Lower lobe of right lung (tissue), 2 donors: ENCODE measurements at regions not wholly inside any gene's neighbourhood (a gene's known extent, or its start where the extent isn't known, plus 50 kb on each side); places are given as distances from the start of the nearest gene placed in this dataset.

Experiments used
- ATAC-seq, 2 donors: fragments of 200-7000 bp; cut with Tn5 transposase; one replicate each; pipeline ENCODE4 v1.9.1; 2020 to 2022; ENCODE audit warnings: mild to moderate bottlenecking in 2 of 2, moderate library complexity in 2 of 2
- DNase-seq: peaks from one replicate; pipeline ENCODE4 v3.0.0-alpha.2; 2020
- H3K27ac ChIP-seq: fragments of 200-600 bp; one replicate; pipeline ENCODE4 v1.8.0; 2022
- H3K27me3 ChIP-seq: fragments of 200-600 bp; one replicate; pipeline ENCODE4 v1.8.0; 2022; ENCODE audit warnings: low read depth
- H3K36me3 ChIP-seq: fragments of 200-600 bp; one replicate; pipeline ENCODE4 v1.8.0; 2022; ENCODE audit warnings: mild to moderate bottlenecking
- H3K4me1 ChIP-seq: fragments of 200-600 bp; one replicate; pipeline ENCODE4 v1.8.0; 2022
- H3K4me3 ChIP-seq: fragments of 200-600 bp; one replicate; pipeline ENCODE4 v1.8.0; 2022; ENCODE audit warnings: mild to moderate bottlenecking
- H3K9me3 ChIP-seq: fragments of 200-600 bp; one replicate; pipeline ENCODE4 v1.8.0; 2022
- intact Hi-C: fragments of 100-400 bp; cut with DNase I; formaldehyde crosslinking; loops from one replicate; pipeline ENCODE4 v1.11.0; 2022
- TF ChIP-seq, protein P1 (sequence below): fragments of 200-600 bp; IDR thresholded peaks from one replicate; pipeline ENCODE4 v1.8.0; 2022; ENCODE audit warnings: antibody characterized with exemption, mild to moderate bottlenecking
- donor health status: DM: no; HTN: yes; CAD: no; lungs with severe emphysema.

DNA sequence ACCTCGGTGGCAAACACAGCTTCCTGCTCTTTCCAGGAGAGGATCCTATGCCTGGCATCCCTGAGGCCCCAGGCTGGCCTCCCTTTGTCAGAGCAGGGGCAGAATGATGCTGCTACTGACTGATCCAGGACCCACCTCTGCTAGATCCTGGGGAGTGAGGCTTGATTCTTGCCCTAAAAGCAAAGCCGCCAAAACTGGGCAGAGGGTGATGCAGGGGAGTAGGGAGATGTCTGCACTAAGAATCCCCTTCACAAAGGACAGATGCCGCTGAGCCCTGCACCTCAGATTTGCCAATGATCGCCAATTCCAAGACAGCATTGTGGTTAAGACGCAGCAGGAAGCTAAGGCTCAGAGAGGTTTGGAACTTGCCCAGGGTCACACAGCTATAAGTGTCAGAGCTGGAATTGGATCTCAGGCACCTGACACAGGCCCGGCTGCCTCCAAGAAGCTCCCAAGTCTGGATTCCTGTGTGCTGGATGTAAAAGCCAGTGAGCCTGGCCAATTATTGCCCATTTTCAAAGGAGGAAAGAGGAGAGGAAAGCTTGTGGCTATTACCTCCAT, 60.7 kb upstream of the TNRC6C start:
- H3K4me1 ChIP-seq: no peaks in the 10 kb centered on the region
- TF ChIP-seq, protein P1, sequence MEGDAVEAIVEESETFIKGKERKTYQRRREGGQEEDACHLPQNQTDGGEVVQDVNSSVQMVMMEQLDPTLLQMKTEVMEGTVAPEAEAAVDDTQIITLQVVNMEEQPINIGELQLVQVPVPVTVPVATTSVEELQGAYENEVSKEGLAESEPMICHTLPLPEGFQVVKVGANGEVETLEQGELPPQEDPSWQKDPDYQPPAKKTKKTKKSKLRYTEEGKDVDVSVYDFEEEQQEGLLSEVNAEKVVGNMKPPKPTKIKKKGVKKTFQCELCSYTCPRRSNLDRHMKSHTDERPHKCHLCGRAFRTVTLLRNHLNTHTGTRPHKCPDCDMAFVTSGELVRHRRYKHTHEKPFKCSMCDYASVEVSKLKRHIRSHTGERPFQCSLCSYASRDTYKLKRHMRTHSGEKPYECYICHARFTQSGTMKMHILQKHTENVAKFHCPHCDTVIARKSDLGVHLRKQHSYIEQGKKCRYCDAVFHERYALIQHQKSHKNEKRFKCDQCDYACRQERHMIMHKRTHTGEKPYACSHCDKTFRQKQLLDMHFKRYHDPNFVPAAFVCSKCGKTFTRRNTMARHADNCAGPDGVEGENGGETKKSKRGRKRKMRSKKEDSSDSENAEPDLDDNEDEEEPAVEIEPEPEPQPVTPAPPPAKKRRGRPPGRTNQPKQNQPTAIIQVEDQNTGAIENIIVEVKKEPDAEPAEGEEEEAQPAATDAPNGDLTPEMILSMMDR: no peak
- H3K4me3 ChIP-seq: no peak overlapping the region
- ATAC-seq (no peak), DNase-seq (no peak)
- intact Hi-C loops: no loop called here
- H3K27ac ChIP-seq: no peak overlapping the region
- peaks cover 7% of the 10 kb centered on the region for H3K27me3 ChIP-seq
- H3K36me3 ChIP-seq: no peaks in the 10 kb centered on the region
- H3K9me3 ChIP-seq: no peaks in the 10 kb centered on the region

DNA sequence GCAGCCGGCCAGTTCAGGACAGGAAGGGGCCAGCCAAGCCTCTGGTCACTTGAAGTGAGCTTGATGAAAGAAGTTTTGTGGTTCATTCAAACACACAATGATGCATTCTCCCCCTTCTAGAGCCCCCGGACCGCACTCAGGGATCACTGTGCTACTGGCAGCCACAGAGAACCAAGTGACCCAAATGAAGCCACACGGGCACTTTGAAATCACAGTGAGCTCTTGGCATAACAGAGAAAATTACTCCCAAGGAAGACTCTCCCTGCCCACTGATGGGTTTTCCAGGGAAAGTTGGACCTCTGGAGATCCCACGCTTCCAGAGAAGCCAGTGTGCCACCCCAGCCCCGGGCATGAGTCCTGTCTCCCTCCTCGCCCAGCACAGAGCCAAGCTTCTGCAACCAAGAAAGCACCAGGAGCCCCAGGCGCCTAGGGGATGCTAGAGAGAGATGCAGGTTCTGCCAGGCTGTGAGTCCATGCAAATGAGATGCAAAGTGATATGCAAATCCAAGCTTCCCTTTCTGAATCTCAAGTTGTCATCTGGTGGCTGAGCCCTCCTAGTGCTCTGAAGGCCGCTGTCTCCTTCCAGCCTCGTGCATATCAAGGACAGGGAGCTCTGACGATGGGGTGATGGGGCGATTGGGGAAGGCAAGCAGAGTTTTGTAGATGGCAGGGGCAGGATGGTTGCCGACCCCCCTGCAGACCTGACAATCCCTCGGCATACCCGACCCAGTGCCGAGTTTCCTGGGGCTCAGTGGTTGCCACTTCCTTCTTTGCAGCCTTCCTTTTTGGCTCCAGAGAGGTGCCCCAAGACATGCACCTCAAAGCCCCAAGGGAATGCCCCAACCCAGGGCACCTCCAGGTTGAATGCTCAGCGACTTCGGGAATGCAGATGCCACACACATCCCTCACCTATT, 59.7 kb upstream of the TNRC6C start:
- peaks cover 7% of the 10 kb centered on the region for H3K27me3 ChIP-seq
- DNase-seq (no peak), ATAC-seq (no peak)
- H3K9me3 ChIP-seq: no peaks in the 10 kb centered on the region
- intact Hi-C loops: no loop called here
- TF ChIP-seq, protein P1: no peak
- H3K4me1 ChIP-seq: no peaks in the 10 kb centered on the region
- H3K4me3 ChIP-seq: no peak overlapping the region
- H3K36me3 ChIP-seq: no peaks in the 10 kb centered on the region
- H3K27ac ChIP-seq: no peak overlapping the region

DNA sequence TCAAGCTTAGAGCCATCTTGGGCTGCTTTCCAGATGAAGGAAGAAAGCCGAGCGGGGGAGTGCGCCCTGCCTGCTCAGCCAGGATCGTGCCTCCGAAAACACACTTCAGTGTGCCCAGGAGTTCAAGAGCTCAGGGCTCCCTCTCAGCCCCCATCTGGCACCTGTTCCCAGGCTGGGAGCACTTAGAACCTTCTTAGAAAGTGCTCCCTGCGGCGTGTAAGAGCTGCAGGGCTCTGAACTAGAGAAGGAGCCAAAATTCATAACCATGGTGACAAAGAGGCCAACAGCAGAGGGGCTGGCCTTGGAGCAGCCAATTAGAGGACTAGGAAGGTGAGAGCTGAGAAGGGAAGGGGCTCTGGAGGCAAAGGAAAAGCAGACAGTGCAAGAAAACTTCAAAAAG, 59.0 kb upstream of the TNRC6C start:
- peaks cover 7% of the 10 kb centered on the region for H3K27me3 ChIP-seq
- no peaks in the 10 kb centered on the region for H3K4me1 ChIP-seq
- intact Hi-C loops: no loop called here
- no peak overlapping the region for H3K27ac ChIP-seq
- no peaks in the 10 kb centered on the region for H3K36me3 ChIP-seq
- TF ChIP-seq, protein P1: no peak
- H3K9me3 ChIP-seq: no peaks in the 10 kb centered on the region
- DNase-seq (no peak), ATAC-seq (peak; percentile 28 to 67)
- H3K4me3 ChIP-seq: no peak overlapping the region

DNA sequence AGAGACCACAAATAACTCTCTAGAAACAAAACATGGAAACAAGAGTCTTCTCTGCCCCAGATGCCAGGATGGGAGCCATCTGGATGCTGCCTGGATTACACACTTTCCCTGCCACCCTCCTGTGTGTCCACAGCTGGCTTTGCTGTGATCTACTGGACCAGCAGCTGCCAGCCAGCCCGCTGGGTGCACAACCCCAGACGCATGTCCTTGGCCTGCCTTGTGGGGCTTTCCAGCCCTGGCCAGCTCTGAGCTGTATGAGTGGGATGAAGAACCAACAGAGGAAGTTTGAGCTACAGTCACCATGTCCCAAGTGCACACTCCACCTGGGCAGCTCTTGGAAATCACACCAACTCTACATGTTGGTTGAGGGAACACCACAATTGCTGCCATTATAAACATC, 57.0 kb upstream of the TNRC6C start:
- DNase-seq (no peak), ATAC-seq (no peak)
- Histone ChIP-seq H3K27me3 (peaks cover 11% of the 10 kb centered on the region), H3K9me3 (no peaks in the 10 kb centered on the region), H3K4me3 (no peak overlapping the region), H3K36me3 (no peaks in the 10 kb centered on the region), H3K4me1 (no peaks in the 10 kb centered on the region), H3K27ac (no peak overlapping the region)
- TF ChIP-seq, protein P1: no peak
- intact Hi-C loops: no loop called here

DNA sequence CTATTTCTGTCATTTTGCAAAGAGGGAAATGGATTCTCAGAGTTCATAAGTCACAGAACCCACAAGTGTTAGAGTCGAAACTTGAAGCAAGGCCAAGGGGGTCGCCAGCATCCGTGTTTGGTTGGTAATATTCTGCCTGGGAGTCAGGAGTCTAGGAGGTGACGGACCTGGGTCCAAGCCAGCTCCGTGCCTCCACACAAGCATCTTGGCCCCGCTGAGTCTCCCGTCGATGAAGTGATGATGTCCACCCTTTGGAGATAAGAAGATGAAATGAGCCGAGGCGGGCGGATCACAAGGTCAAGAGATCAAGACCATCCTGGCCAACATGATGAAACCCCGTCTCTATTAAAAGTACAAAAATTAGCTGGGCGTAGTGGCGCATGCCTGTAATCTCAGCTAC, 53.2 kb upstream of the TNRC6C start:
- DNase-seq (no peak), ATAC-seq (no peak)
- TF ChIP-seq, protein P1: no peak
- Histone ChIP-seq H3K27me3 (peaks cover 24% of the 10 kb centered on the region), H3K27ac (no peak overlapping the region), H3K4me3 (no peak overlapping the region), H3K4me1 (no peaks in the 10 kb centered on the region), H3K36me3 (no peaks in the 10 kb centered on the region), H3K9me3 (no peaks in the 10 kb centered on the region)
- intact Hi-C loops: no loop called here
